Adrenal gland (tissue), 9 donors: ENCODE measurements at regions not wholly inside any gene's neighbourhood (a gene's known extent, or its start where the extent isn't known, plus 50 kb on each side); places are given as distances from the start of the nearest gene placed in this dataset.

Source experiments
- DNase-seq, 7 donors: peaks; one replicate each; pipeline ENCODE4 v3.0.0-alpha.2; 2019 to 2020
- H3K27ac ChIP-seq, 5 donors: fragments of 200-600 bp; sonication (generic) in 4 of 5; 1 replicate in 3 of 5; 2 replicates in 2 of 5; pipeline versions ENCODE4 v1.5.1 to v1.8.0; 2016 to 2020; ENCODE audit warnings: mild to moderate bottlenecking in 1 of 5
- H3K27me3 ChIP-seq: fragments of 200-600 bp; 2 replicates; pipeline ENCODE4 v1.8.0; 2021
- H3K36me3 ChIP-seq, 2 donors: fragments of 200-600 bp; replicated peaks in 1 of 2; 1 replicate in 1 of 2; 2 replicates in 1 of 2; pipeline versions ENCODE4 v1.5.1 to v1.8.0; 2018 to 2022
- H3K4me1 ChIP-seq, 2 donors: fragments of 200-600 bp; replicated peaks in 1 of 2; 1 replicate in 1 of 2; 2 replicates in 1 of 2; pipeline versions ENCODE4 v1.5.1 to v1.8.0; 2018 to 2021
- H3K4me3 ChIP-seq, 4 donors: fragments of 200-600 bp; sonication (generic) in 3 of 4; one replicate each; pipeline ENCODE4 v1.5.1; 2016 to 2018
- H3K9me3 ChIP-seq, 3 donors: fragments of 200-600 bp; sonication (generic) in 1 of 3; replicated peaks in 1 of 3; 1 replicate in 2 of 3; 2 replicates in 1 of 3; pipeline versions ENCODE4 v1.5.1 to v1.8.0; 2016 to 2021
- POLR2A ChIP-seq, 2 donors: fragments of 450-650 bp; IDR thresholded peaks; one replicate each; pipeline ENCODE4 v1.6.1; 2017; ENCODE audit warnings: antibody characterized with exemption in 2 of 2, mild to moderate bottlenecking in 2 of 2, moderate library complexity in 1 of 2
- WGBS, 4 donors: extraction: QIAGEN DNeasy Blood & Tissue Kit in 2 of 4; methylation state at CpG; one replicate each; pipeline versions ENCODE4 v1.1.5 to v1.1.7; 2013 to 2017; 5-methylcytosine and 5-hydroxymethylcytosine counted together
- intact Hi-C, 2 donors: fragments of 100-400 bp; cut with DNase I; formaldehyde crosslinking; loops; one replicate each; pipeline versions ENCODE4 v1.14.1 to v1.15.0; 2022 to 2023
- TF ChIP-seq, protein P1 (sequence below), 6 experiments: fragments of 450-650 bp in 4 of 6; fragments of 200-600 bp in 2 of 6; sonication (generic) in 1 of 6; IDR thresholded peaks; 1 replicate in 5 of 6; 2 replicates in 1 of 6; pipeline versions ENCODE4 v1.5.1 to v1.8.0; 2016 to 2021; ENCODE audit warnings: antibody characterized with exemption in 6 of 6, mild to moderate bottlenecking in 2 of 6, moderate library complexity in 1 of 6
- donor health status: healthy with polysubstance abuse.
- donor health status: Bipolar disorder and iron deficiency.
- donor health status: DM: yes; HTN: yes; CAD: no.
- donor health status: DM: no; HTN: no; CAD: no.
- donor health status: DM: no; HTN: no; CAD: no.

DNA sequence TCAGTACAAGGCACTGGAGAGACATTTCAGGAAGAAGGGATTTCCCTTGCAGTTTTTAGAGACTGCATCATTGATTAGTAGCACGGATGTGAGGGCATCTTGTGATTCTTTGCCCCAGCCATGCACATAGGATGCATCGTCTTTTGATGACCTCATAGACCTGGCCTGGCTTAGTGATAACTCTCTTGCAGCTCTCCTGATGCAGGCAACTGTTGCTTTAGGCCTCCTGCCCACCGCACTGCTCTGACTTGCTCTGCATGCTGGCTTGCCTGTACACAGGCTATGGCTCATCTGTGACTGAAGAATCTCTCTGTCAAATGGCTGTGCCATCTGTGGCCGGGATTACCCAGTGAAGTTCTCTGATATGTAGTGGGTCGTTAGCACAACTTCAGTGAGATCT lies 207.7 kb upstream of the PTCHD4 start:
- H3K4me1 ChIP-seq, result no peaks in the 10 kb centered on the region
- no peak overlapping the region for H3K4me3 ChIP-seq
- TF ChIP-seq, protein P1, sequence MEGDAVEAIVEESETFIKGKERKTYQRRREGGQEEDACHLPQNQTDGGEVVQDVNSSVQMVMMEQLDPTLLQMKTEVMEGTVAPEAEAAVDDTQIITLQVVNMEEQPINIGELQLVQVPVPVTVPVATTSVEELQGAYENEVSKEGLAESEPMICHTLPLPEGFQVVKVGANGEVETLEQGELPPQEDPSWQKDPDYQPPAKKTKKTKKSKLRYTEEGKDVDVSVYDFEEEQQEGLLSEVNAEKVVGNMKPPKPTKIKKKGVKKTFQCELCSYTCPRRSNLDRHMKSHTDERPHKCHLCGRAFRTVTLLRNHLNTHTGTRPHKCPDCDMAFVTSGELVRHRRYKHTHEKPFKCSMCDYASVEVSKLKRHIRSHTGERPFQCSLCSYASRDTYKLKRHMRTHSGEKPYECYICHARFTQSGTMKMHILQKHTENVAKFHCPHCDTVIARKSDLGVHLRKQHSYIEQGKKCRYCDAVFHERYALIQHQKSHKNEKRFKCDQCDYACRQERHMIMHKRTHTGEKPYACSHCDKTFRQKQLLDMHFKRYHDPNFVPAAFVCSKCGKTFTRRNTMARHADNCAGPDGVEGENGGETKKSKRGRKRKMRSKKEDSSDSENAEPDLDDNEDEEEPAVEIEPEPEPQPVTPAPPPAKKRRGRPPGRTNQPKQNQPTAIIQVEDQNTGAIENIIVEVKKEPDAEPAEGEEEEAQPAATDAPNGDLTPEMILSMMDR (IDR thresholded peaks at IDR 0.05), result no peak
- no peak for TF ChIP-seq POLR2A (IDR thresholded peaks at IDR 0.05)
- no peak for DNase-seq
- no peaks in the 10 kb centered on the region for H3K36me3 ChIP-seq
- WGBS, 4 donors, result 83 to 85% (median 84%) methylated on average over 5 of the region's 5 CpGs
- intact Hi-C loops, result no loop called here
- H3K9me3 ChIP-seq, result no peaks in the 10 kb centered on the region
- H3K27me3 ChIP-seq, result no peaks in the 10 kb centered on the region
- no peak overlapping the region for H3K27ac ChIP-seq

DNA sequence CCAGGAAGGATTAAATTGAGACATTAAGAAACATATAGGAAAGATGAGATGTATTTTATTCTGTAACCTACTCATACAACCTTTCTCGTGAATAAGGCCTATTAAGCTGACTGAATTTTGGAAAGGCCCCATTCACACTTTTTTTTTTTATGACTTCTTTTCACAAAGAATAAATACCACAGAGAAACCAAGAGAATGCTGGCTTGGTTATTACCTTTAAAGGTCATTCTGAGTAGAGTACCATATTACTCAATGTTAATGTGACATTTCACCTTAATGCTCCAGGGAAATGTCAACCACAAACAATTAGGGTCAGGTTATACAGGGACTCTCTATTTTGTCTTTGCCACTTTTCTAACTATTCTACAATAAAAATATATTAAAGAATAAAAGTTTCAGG lies 204.9 kb upstream of the PTCHD4 start:
- intact Hi-C loops, result no loop called here
- Histone ChIP-seq H3K27me3 (no peaks in the 10 kb centered on the region), H3K36me3 (no peaks in the 10 kb centered on the region), H3K4me3 (no peak overlapping the region), H3K27ac (no peak overlapping the region), H3K4me1 (no peaks in the 10 kb centered on the region), H3K9me3 (no peaks in the 10 kb centered on the region)
- 77 to 81% (median 79%) methylated on average over 1 of the region's 1 CpG for WGBS, 4 donors
- TF ChIP-seq, protein P1 (IDR thresholded peaks at IDR 0.05), result no peak
- no peak for TF ChIP-seq POLR2A (IDR thresholded peaks at IDR 0.05)
- DNase-seq, result no peak

DNA sequence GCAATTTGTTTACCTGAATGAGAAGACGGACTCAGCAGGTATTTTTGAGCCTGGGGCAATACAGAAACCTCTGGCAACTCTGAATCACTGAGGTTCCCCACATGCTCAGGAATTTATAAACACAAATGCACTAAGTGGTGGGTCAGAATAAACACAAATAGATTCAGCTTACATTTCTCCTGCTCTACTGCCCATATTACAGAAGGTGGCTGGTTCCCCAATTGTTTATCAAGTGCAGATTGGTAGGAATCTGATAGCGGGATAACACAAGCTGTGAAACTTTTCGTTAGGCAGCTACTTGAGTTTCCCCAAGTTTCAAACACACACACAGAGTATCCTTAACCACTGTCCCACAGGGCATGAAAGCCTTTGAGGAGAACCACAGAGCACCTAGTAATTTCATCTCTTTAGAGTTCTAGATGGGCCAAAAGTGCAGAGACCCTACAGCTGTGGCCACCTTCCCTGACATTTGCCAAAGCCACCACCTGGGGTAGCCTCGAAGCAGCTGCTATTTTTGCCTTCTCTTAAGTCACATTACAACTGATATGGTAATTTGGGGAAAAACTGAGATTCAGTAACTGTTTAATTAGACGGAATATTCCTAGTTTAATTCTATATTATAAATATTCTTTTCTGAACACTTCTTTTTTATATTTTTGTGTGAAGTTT lies 204.2 kb upstream of the PTCHD4 start:
- DNase-seq, result no peak
- Histone ChIP-seq H3K9me3 (no peaks in the 10 kb centered on the region), H3K36me3 (no peaks in the 10 kb centered on the region), H3K4me3 (no peak overlapping the region), H3K4me1 (no peaks in the 10 kb centered on the region), H3K27ac (no peak overlapping the region), H3K27me3 (no peaks in the 10 kb centered on the region)
- 81 to 89% (median 87%) methylated on average over 5 of the region's 5 CpGs for WGBS, 4 donors
- intact Hi-C loops, result no loop called here
- no peak for TF ChIP-seq POLR2A (IDR thresholded peaks at IDR 0.05)
- TF ChIP-seq, protein P1 (IDR thresholded peaks at IDR 0.05), result no peak

DNA sequence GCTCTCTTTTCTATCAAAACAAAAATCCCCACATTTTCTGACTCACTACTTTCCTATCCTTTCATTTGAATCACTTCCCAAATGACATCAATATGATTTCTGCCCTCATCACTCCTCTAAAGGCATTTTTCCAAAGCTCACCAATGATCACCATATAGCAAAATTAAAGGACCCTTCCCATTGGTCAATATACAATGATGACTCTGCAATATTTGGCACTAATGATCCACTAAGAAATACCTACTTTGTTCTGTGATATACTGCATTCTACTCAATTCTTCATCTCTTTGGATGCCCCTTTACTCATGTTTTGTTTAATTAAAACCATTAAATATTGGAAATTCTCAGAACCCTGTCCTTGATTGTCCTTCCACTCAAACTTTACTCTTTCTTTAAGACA lies 200.3 kb upstream of the PTCHD4 start:
- intact Hi-C loops, result no loop called here
- H3K36me3 ChIP-seq, result no peaks in the 10 kb centered on the region
- H3K27me3 ChIP-seq, result no peaks in the 10 kb centered on the region
- no peak overlapping the region for H3K27ac ChIP-seq
- H3K4me1 ChIP-seq, result no peaks in the 10 kb centered on the region
- TF ChIP-seq POLR2A (IDR thresholded peaks at IDR 0.05), result no peak
- TF ChIP-seq, protein P1 (IDR thresholded peaks at IDR 0.05), result no peak
- no peak overlapping the region for H3K4me3 ChIP-seq
- no peak for DNase-seq
- no peaks in the 10 kb centered on the region for H3K9me3 ChIP-seq
